HG03565 (cell line): ENCODE measurements at regions not wholly inside any gene's neighbourhood (a gene's known extent, or its start where the extent isn't known, plus 50 kb on each side); places are given as distances from the start of the nearest gene placed in this dataset.

Experiments used
- ATAC-seq: cut with Tn5 transposase; IDR thresholded peaks from one replicate; pipeline ENCODE4 v1.9.1; 2021; ENCODE audit warnings: mild to moderate bottlenecking, moderate library complexity; ENCODE audit not compliant: unreplicated experiment

DNA sequence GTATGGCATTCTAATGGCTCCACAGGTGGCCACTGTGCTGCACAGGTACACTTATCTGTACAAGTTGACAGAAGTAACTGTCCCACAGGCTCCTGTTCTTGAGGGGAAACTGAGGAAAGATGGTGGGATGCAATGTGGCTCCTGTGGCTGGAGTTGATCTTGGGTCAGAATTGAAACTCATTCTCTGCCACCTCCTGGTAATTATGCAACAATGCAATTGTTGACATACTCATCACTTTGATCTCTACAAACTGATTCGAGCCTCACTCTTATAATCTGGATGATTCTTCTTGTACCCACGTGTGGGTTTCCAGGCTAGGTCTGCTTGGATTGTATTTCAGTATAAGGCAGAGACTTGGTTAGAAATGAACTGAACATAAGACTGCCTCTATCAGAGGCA lies 148.8 kb downstream of the CCNG2 start:
- ATAC-seq = no peak

DNA sequence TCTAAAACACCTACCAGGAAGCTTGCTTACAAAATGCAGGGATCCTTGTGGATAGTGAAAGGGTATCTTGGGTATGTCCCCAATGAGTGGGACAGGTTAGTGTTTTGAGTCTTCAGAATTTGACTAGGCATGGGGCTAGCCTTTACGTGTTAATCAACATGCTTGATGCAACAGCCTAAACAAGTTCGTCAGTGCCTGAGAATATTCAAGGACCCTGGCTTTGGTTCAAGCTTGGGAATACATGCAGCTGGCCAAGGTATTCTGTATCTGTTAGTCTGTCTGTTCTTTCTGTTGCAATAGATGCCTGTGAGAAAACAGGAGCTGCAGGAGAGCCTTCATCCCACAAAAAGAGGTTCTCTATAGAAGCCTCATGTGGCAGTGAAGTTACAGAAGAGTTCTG lies 149.5 kb downstream of the CCNG2 start:
- ATAC-seq = no peak

DNA sequence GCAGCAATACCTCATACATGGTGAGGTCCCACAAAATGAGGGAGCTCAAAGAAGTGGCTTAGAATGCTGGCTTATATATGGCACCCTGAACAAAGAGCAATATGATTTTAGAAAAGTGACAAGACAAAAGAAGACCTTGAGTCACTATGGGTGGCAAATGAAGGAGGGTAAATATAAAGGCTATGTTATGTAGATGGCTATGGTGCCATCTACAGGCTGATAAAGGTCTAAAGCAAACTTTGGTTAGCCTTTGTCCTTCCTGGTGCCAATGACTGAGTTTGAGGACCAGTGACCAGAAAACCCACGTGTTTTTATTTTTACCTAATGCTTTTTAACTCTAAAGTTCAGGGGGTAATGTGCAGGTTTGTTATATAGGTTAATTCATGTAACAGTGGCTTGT lies 151.8 kb downstream of the CCNG2 start:
- peak; percentile 64 for ATAC-seq

DNA sequence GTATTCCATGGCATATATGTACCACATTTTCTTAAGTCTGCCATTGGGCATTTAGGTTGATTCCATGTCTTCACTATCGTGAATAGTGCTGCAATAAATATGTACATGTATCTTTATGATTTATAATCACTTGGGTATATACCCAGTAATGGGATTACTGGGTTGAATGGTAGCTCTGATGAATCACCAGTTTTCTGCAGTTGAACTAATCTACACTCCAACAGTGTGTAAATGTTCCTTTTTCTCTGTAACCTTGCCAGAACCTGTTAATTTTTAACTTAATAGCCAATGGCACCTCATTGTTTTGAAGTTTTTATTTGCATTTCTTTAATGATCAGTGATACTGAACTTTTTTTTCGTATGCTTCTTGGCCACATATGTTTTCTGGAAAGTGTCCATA lies 152.5 kb downstream of the CCNG2 start:
- ATAC-seq = no peak

DNA sequence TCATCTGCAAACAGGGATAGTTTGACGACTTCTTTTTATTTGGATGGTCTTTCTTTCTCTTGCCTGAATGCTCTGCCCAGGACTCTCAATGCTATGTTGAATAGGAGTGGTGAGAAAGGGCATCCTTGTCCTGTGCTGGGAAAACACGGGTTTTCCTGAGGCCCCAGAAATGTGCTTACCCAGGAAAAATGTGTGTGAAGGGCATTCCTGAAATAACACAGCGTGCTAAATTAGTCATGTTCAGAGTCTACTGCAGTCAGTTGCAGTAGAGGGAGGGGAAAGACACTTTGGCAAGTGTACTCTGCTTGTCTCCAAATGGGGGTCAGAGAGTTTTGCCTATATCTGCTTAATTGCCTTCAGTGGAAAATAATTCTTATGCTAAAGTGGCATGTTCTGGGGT lies 153.9 kb downstream of the CCNG2 start:
- no peak for ATAC-seq

DNA sequence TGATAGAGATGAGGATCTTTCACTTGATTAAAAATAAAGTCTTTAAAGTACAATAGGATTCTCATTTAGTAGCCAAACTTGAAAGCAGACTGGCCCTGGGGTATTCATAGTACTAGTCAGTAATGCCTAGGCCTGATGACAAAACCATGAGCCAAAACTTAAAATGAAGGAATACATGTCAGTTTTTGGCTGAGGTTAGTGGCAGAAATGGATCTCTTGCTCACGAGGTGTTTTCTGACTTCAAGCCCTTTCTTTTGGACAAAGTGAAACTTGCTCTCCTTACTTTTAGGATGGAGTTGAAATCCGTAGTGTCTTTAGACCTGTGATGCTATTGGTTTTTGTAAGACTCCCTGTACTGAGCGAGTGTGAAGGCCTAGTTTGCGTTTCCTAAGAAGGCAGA lies 157.7 kb downstream of the CCNG2 start:
- ATAC-seq = no peak

DNA sequence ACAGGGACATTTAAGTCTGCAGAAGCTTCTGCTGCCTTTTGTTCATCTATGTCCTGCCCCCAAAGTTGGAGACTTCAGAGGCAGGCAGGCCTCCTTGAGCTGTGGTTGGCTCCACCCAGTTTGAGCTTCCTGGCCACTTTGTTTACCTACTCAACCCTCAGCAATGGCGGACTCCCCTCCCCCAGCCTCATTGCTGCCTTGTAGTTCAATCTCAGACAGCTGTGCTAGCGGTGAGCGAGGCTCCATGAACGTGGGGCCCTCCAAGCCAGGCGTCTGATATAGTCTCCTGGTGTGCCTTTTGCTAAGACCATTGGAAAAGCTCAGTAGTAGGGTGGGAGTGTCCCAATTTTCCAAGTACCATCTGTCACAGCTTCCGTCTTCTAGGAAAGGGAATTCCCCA lies 170.1 kb downstream of the CCNG2 start:
- no peak for ATAC-seq

DNA sequence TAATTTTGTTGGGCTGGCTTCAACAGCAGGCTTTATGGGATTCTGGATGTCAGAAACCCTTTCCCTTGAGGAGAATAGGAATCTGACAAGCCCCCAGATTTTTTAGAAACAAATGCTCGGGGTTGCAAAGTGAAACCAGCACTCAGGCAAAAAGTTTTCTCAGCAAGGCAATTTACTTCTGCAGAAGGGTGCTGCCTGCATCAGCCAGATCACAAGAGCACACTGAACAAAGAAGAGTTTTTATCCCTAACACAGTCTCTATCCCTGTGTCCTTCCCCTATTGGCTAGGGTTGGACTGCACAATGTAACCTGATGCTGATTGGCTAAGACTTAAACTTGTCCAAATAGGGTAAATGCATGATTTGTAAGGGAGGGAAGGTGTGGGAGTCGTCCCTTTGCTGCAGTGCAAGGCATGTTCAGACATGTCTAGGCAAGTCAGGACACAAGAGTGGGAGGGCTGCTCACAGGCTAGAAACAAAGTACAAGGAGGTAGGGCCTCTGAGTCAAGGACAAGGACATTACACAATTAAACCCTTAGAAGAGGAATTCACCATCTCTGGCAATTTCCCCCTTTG lies 175.8 kb downstream of the CCNG2 start:
- no peak for ATAC-seq

DNA sequence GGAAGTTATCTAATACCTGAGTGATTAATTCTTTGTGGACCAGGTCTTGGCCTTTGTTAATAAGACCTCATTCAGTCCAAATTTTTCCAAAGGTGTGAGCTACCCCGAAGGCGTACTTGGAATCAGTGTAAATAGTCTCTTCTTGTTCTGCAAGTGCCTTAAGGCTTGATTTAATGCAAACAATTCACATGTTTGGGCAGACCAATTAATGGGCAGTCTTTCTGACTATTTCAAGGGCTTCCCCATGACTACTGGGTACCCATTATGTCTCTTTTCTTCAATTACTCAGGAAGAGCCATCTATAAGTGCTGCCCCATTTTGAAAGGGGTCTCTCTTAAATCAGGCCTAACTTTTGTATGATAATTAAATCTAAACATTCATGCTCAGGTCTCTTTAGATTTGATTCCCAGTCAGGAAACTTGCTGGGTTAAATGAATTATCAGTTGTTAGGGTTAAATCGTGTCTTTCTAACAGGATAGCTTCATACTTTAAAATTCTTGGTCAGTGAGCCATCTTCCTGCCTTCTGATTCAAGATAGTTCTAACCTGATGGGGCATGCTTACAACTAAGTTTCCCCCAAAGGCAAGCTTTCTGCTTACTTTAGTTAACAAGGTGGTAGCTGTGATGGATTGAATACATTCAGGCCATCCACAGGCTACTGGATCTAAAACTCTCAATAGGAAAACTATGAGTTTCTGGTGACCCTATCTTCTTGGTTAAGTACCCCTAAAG lies 179.6 kb downstream of the CCNG2 start:
- no peak for ATAC-seq

DNA sequence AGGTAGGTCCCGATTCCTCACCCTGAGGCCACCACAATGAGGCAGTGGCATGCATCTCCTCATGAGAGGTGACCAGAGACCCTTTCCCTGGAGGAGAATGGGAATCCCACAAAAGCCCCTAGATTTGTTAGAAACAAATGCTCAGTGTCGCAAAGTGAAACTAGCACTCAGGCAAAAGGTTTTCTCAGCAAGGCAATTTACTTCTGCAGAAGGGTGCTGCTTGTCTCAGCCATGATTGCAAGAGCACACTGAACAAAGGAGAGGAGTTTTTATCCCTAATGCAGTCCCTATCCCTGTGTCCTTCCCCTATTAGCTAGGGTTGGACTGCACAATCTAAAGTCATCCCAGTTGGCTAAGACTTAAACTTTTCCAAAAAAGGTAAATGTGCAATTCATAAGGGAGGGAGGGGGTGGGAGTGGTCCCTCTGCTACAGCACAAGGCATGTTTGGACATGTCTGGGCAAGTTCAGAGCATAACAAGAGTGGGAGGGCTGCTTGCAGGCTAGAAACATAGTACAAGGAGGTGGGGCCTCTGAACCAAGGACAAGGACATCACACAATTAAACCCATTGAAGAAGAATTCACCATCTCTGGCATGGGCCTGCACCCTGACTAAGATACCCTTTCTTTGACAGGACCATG lies 185.3 kb downstream of the CCNG2 start:
- ATAC-seq = no peak

DNA sequence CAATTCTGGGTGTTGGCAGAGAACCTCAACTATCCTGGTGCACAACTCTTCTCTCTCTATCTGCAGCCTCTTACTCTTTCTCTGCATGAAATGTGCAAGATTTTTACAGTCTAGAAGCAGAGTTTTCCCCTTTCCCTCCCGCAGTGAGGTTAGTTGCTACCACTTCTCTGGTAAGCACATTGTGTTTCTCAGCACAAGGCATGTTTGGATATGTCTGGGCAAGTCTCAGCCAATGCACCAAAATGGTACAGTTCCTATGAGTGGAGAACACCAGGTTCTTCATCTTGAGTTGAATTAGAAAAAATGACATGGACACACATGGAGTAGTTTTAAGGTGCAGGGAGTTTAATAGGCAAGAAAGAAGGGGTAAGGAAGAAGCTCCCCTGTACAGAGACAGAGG lies 187.0 kb downstream of the CCNG2 start:
- ATAC-seq = no peak

DNA sequence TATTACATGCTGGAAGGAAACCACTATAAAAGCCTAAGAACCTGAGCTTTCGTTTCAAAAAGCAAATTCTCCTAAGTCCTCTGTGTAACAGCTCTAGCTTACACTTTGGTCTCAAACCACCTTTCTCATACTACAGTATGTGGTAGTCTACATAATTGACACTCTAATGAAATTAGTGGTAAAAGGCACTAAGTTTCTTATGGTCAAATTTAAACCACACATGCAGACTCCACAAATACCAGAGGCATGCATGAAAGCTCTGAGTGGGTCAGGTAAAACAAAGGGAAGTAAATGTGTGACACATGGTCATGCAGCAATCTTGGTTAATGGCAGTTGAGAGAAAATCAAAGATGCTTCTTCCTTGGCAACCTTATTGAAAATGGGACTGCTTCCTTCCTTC lies 187.8 kb downstream of the CCNG2 start:
- no peak for ATAC-seq

DNA sequence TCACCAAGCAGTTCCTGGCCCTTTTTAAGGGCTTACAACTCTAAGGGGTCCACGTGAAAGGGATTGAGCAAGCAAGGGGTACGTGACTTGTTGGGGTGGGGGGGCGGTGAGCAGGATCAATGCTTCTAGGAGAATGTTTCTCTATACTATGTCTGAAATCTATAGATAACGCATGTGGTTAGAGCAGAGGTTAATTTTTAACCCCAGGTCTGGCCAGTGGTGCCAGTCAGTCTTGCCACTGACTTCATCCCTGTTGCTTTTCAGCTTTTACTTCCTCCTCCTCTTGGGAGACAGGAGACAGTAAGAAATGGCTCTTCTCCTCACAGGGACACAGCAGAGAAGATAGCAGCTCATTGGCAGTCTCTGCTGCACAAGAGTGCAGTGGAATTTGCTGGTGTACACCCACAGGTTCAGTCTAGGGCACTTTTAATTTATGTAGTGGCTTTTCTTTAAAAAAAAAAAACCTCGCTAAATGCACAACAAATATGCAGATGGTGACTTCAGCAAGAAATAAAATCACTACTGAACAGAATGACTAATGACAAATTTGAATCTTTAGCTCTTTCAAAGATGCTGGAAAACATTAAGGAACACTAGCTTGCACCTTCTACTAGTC lies 190.5 kb downstream of the CCNG2 start:
- ATAC-seq = no peak

DNA sequence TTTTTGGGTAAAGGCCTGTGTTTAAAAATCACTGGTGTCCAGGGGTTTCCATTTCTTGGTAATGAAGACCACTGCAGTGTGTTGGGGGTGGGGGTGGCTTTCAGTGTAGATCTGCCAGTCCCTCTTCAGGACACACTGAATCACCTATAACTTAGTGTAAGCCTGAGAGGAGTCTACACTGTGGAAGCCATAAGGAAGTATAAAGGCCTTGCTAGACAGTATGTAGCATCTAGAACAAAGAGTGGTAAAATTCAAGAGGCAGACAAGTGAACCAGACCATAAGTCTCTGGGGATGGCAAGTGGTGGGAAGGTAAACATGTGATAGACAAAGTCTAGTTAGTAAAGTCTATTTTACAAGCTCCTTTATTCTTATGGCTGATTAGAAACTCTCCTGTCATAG lies 191.8 kb downstream of the CCNG2 start:
- no peak for ATAC-seq

DNA sequence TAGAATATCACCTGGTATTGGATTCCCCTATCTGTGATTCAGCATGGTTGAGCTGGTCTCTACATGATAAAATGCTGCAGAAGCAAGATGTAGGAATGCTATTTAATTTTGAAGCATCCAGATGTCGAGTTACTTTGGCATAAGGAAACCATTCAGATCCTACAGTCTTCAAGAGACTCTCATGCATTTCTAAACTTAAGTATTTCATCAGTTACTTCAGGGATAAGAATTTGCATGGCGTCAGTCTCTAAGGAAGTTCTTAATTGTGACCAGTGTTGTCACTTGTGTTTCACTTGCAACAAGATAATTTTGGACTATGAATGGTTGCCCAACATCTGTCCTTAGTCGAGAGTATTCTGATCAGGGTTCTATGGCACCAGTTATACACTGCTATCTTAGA lies 192.4 kb downstream of the CCNG2 start:
- ATAC-seq = no peak

DNA sequence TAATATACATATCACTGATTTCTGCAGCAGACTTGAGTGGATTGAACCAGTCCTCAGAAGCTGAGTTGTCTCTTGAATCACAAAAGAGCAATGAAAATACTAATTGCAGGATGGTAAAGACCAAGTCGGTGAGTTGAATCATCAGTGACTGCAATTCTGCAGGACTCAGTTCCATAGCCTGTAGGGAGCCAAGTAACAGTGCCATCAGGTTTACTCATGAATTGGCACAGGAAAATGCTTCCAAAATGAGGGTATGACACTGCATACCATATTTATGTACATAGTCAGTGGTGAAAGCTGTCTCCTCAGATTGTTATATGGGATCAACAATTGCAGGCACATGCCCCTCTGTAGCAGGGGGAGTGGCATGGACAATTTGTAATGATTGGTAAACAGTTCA lies 192.8 kb downstream of the CCNG2 start:
- no peak for ATAC-seq

DNA sequence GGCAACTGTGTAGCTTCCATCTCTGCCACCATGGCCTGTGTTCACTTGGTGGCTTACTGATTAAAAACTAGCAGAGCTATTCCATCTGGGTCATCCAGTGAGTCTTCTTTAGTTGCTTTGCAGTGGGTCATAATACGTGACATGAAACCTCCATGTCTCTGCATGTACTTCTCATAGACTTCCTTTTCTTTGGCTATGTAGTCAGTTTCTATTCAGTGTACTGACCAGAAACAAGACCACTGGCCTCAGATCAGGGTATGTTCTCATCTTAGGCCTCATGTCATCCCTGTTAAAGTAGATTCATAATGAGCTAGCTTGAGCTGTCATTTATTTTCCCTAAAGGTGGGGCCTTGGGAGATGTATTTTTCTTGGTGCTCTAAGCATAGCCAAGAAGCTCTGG lies 195.2 kb downstream of the CCNG2 start:
- no peak for ATAC-seq

DNA sequence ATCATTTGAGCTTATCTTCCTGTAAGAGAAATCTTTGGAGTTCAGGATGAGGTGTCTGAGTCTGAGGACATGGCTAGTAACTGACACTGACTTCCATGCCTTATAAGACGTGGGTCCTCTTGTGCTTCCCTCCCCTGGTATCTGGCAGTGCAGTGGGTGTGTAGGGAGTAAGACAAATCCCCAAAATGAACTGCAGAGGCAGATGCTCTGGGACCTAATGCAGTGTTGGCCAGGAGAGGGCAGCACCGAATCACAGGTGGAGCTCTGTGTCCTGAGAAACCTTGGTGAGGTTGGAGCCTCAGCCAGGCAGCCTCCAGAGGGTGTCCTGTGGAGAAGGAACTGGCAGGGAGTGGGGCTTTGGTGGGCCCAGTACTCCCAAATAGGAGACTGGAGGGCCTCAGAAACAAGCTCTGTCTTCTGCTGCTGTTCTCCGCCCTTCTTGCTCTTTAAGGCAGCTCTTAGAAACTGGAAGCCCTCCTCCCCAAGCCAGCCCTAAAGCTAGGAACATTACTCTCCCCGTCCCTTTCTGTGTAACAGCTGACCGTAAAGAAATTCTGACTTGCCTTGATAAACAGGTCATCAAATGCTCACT lies 196.8 kb downstream of the CCNG2 start:
- peak; percentile 41 for ATAC-seq

DNA sequence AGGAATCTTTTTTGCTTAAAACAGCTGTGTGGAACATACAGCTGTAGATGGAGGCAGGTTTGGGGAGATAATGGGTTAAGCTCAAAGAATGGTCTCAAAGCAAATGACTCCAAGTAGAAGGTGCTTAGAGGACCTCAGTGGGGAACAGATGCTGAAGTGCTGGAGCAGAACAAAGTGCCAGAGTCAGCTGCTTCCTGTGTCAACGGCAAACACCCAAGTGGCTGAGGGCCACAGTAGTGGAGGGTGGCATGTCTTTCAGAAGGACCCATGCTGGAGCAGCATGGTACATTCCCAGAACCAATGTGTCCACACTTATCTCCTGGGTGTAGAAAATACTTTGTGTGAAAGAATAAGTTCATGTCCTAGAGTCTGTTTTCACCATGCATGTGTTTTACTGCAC lies 197.5 kb downstream of the CCNG2 start:
- ATAC-seq = no peak

DNA sequence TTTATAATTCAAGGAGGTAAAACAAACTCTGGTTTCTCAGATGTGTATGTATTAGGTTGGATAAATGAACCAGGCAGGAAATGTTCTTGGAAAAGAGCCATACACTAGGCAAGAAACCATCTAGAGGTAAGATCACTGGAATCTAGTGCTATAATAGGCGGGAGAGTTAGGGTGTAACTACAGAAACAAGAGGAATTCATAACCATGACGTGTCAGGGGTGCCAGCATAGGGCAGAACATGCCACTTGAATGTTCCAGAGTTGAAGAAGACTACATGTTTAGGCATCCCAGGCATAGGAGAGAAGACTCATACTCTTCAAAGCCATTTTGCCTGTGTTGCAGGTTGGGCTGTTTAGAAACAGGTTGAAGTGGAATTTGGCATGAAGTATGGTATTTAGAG lies 198.7 kb downstream of the CCNG2 start:
- no peak for ATAC-seq

DNA sequence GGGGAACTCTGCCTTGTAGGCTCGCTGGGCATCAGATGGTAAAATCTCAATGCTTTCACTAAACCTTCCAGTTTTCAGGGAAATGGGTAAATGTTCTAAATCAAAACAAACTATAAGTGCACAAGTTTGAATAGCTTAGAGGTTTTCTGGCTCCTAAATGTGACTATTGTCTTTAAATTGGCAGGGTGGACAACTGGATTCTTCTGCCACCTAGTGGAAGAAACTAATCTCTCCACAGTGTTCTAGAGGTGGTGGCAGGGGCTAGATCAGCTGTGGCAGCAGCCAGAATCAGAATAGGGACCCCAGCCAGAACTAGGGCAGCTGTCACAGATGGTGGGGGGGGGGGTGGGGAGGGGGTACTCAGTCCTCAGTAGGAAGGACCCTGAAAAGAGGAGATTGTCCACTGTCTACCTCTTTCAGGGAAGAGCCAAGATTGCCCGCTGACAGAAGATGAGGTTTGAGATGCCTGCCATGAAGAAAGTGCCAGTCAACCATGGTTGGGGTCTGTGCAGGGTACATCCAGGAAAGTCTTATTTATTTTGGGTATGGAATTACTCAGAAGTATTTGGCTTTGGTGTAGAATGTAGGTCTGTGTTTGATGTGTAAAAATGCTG lies 201.4 kb downstream of the CCNG2 start:
- ATAC-seq = peak; percentile 50
